Tibial artery (tissue), 4 donors: ENCODE measurements at regions not wholly inside any gene's neighbourhood (a gene's known extent, or its start where the extent isn't known, plus 50 kb on each side); places are given as distances from the start of the nearest gene placed in this dataset.

Source experiments
- DNase-seq, 2 donors: peaks; one replicate each; pipeline ENCODE4 v3.0.0-alpha.2; 2019
- H3K27ac ChIP-seq, 2 donors: fragments of 200-600 bp; sonication (generic) in 1 of 2; 1 replicate in 1 of 2; 2 replicates in 1 of 2; pipeline ENCODE4 v1.5.1; 2018 to 2019; ENCODE audit warnings: mild to moderate bottlenecking in 1 of 2
- H3K27me3 ChIP-seq, 2 donors: fragments of 200-600 bp; sonication (generic) in 1 of 2; one replicate each; pipeline versions ENCODE4 v1.5.1 to v1.6.0; 2016 to 2019
- H3K36me3 ChIP-seq, 3 donors: fragments of 200-600 bp; sonication (generic) in 2 of 3; one replicate each; pipeline ENCODE4 v1.5.1; 2016 to 2019; ENCODE audit warnings: mild to moderate bottlenecking in 2 of 3
- H3K4me1 ChIP-seq, 4 donors: fragments of 200-600 bp; sonication (generic) in 2 of 4; 1 replicate in 3 of 4; 2 replicates in 1 of 4; pipeline ENCODE4 v1.5.1; 2016 to 2019
- H3K4me3 ChIP-seq, 2 donors: fragments of 200-600 bp; sonication (generic) in 1 of 2; 1 replicate in 1 of 2; 2 replicates in 1 of 2; pipeline ENCODE4 v1.5.1; 2018 to 2019; ENCODE audit warnings: mild to moderate bottlenecking in 2 of 2
- H3K9me3 ChIP-seq, 3 donors: fragments of 200-600 bp; sonication (generic) in 1 of 3; one replicate each; pipeline ENCODE4 v1.5.1; 2016 to 2019
- CTCF ChIP-seq, 2 experiments: fragments of 200-600 bp in 1 of 2; fragments of 450-650 bp in 1 of 2; IDR thresholded peaks; one replicate each; pipeline ENCODE4 v1.5.1; 2017 to 2019; ENCODE audit warnings: antibody characterized with exemption in 2 of 2, mild to moderate bottlenecking in 1 of 2, moderate library complexity in 1 of 2
- intact Hi-C: fragments of 100-400 bp; cut with DNase I; formaldehyde crosslinking; loops from one replicate; pipeline ENCODE4 v1.15.0; 2023; ENCODE audit warnings: low total_unique reads

GRCh38 chr13:72527333-72527732 is 200.1 kb downstream of the MZT1 start:
- Histone ChIP-seq H3K27ac (no peak overlapping the region), H3K4me1 (no peaks in the 10 kb centered on the region), H3K4me3 (no peak overlapping the region), H3K9me3 (no peaks in the 10 kb centered on the region), H3K27me3 (no peaks in the 10 kb centered on the region), H3K36me3 (no peaks in the 10 kb centered on the region)
- TF ChIP-seq CTCF (IDR thresholded peaks at IDR 0.05) = no peak
- intact Hi-C loops = no loop called here
- DNase-seq = no peak

- intact Hi-C loops = no loop called here
- Histone ChIP-seq H3K36me3 (no peaks in the 10 kb centered on the region), H3K27ac (no peak overlapping the region), H3K4me1 (no peaks in the 10 kb centered on the region), H3K27me3 (no peaks in the 10 kb centered on the region), H3K4me3 (no peak overlapping the region), H3K9me3 (no peaks in the 10 kb centered on the region)
- DNase-seq = no peak
- no peak for TF ChIP-seq CTCF (IDR thresholded peaks at IDR 0.05)
These were observed 203.8 kb downstream of the MZT1 start for GRCh38 chr13:72523593-72523992.

DNA sequence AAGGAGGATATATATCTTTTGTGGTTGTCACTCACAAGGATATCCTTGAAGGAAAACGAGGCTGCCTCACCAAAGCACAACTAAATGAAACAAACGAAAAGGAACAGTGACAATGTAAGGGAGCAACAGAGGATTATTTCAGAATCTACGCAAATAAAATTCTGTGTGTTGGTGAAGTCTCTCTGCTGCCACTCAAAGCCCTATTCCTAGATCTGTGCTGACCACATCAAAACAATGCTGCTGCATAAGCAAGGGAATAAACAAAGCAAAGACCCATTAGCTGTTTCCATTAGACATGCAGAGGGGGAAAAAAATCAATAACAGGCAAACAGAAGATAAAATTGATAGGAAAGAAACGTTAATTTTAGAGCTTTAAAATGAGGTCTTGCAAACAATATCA is 204.4 kb downstream of the MZT1 start:
- H3K4me3 ChIP-seq = no peak overlapping the region
- intact Hi-C loops = no loop called here
- H3K9me3 ChIP-seq = no peaks in the 10 kb centered on the region
- H3K36me3 ChIP-seq = no peaks in the 10 kb centered on the region
- no peaks in the 10 kb centered on the region for H3K27me3 ChIP-seq
- H3K4me1 ChIP-seq = no peaks in the 10 kb centered on the region
- H3K27ac ChIP-seq = no peak overlapping the region
- no peak for TF ChIP-seq CTCF (IDR thresholded peaks at IDR 0.05)
- no peak for DNase-seq

DNA sequence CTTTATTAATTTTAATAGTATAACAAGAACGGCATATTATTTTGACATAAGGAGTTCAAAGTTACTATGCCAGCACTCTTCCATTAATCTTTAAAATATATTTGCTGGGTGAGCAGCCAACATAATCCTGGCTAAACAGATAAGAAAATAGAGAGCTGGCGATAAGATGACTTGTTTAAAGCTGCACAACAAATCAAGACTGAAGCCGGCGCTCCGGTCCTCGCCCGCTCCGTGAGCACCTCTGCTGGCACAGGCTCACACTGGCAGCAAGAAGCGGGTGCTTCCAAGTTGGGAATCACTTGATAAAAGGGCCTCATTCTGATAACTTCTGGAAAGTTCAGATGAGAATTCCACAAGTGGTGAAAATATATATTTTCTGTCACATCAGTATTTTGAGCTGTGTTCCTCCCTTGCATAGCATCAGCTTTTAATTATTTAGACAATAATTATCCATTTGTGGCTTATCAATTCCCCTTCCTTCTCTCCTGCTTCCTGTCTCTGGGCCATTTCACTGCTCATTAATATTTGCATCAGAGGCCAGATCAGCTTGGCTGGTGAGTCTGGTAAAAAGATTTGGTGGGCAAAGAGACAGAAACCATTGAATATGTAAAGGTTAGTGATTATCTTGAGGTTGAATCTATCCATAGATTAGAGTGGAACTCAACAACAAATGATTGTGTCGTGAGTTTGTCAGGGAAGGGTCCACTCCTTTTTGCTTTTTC is 205.3 kb downstream of the MZT1 start:
- H3K36me3 ChIP-seq = no peaks in the 10 kb centered on the region
- no peaks in the 10 kb centered on the region for H3K27me3 ChIP-seq
- no peak overlapping the region for H3K27ac ChIP-seq
- TF ChIP-seq CTCF (IDR thresholded peaks at IDR 0.05) = no peak
- no peaks in the 10 kb centered on the region for H3K4me1 ChIP-seq
- intact Hi-C loops = no loop called here
- H3K9me3 ChIP-seq = no peaks in the 10 kb centered on the region
- no peak overlapping the region for H3K4me3 ChIP-seq
- no peak for DNase-seq

DNA sequence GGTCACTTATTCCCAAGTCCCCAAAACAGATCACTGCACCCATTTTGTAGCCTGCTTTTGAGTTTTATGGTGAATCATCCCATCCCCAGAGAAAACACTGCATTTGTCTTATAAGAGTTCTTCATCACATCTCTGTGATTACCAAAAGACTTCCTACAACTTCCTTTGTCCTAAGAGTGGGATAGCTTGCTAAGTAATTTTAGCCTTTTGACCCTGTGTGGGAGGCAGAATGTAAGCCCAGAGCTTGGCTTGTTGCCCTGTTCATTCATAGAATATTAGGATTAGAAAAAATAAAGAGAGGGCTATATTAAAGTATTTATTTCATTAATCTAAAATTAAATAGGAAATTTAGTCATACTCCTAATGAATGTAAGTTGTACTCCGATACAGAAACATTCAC is 213.3 kb downstream of the MZT1 start:
- intact Hi-C loops = no loop called here
- Histone ChIP-seq H3K4me3 (no peak overlapping the region), H3K27me3 (no peaks in the 10 kb centered on the region), H3K4me1 (no peaks in the 10 kb centered on the region), H3K27ac (no peak overlapping the region), H3K36me3 (no peaks in the 10 kb centered on the region), H3K9me3 (no peaks in the 10 kb centered on the region)
- no peak for TF ChIP-seq CTCF (IDR thresholded peaks at IDR 0.05)
- DNase-seq = no peak

DNA sequence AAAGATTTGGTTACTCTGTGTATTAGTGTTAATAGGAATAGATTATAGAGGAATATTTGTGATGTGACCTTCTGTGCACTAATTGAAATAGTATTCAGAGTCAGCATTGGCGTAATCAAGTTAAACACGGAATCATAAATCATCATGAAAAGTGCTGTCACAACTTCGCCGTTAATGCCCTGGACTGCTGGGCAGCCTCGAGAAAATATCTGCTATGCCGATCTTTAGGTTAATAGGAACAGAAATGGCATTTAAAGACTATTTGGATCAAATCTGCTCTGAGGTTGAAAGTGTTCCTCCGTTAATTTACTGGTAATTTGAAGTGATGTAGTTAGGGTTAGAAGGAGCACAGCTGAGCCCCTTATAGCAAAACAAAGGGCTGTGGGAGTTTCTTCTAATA is 219.0 kb downstream of the MZT1 start:
- Histone ChIP-seq H3K4me3 (no peak overlapping the region), H3K36me3 (no peaks in the 10 kb centered on the region), H3K27me3 (no peaks in the 10 kb centered on the region), H3K4me1 (no peaks in the 10 kb centered on the region), H3K9me3 (no peaks in the 10 kb centered on the region), H3K27ac (no peak overlapping the region)
- no peak for TF ChIP-seq CTCF (IDR thresholded peaks at IDR 0.05)
- DNase-seq = no peak
- intact Hi-C loops = no loop called here
